A673 (cell line): ENCODE measurements at regions not wholly inside any gene's neighbourhood (a gene's known extent, or its start where the extent isn't known, plus 50 kb on each side); places are given as distances from the start of the nearest gene placed in this dataset.

Experiments used
- BruUV-seq: library from RNA; stranded (reverse); fragments of 400-500 nt; replicated peaks from 2 replicates; lab custom pipeline; 2021; lab: Mats Ljungman, UMichigan
- CTCF ChIA-PET: fragments of 300-600 bp; sonication (Branson Sonifier 250); formaldehyde crosslinking; loops from one replicate; lab custom pipeline; 2022; ENCODE audit warnings: antibody characterized with exemption; lab: Charles Lee
- POLR2A ChIA-PET: fragments of 300-600 bp; sonication (Branson Sonifier 250); formaldehyde crosslinking; loops from one replicate; lab custom pipeline; 2022; ENCODE audit warnings: antibody characterized with exemption; ENCODE audit not compliant: low non-redundant PET; lab: Charles Lee
- DNase-seq: peaks from one replicate; pipeline ENCODE4 v3.0.0-alpha.2; 2015; ENCODE audit warnings: low spot score
- H3K27ac ChIP-seq: fragments of 200-600 bp; sonication (generic); 2 replicates; pipeline ENCODE4 v1.5.1; 2016; ENCODE audit warnings: mixed run types, low read depth, mild to moderate bottlenecking, mixed read lengths, antibody characterized with exemption, low read length; ENCODE audit not compliant: poor library complexity, severe bottlenecking
- H3K27me3 ChIP-seq: fragments of 200-600 bp; sonication (generic); replicated peaks from 2 replicates; pipeline ENCODE4 v1.6.1; 2017; ENCODE audit warnings: mixed run types, low read depth, mild to moderate bottlenecking, mixed read lengths, antibody characterized with exemption, low read length; ENCODE audit not compliant: insufficient read depth, poor library complexity
- H3K36me3 ChIP-seq: fragments of 200-600 bp; sonication (generic); 2 replicates; pipeline ENCODE4 v1.6.1; 2016; ENCODE audit warnings: mixed run types, mild to moderate bottlenecking, mixed read lengths, antibody characterized with exemption, low read length; ENCODE audit not compliant: insufficient read depth, poor library complexity, severe bottlenecking
- H3K4me1 ChIP-seq: fragments of 200-600 bp; sonication (generic); 2 replicates; pipeline ENCODE4 v1.6.1; 2017; ENCODE audit warnings: mixed run types, mild to moderate bottlenecking, mixed read lengths, antibody characterized with exemption, low read length; ENCODE audit not compliant: insufficient read depth, poor library complexity, severe bottlenecking
- H3K4me3 ChIP-seq: fragments of 200-600 bp; sonication (generic); 2 replicates; pipeline ENCODE4 v1.5.1; 2016; ENCODE audit warnings: low read depth, mixed run types, mild to moderate bottlenecking, mixed read lengths, low read length; ENCODE audit not compliant: poor library complexity, severe bottlenecking
- H3K9me3 ChIP-seq: fragments of 200-600 bp; sonication (generic); 2 replicates; pipeline ENCODE4 v1.6.1; 2016; ENCODE audit warnings: mixed run types, low read depth, mild to moderate bottlenecking, mixed read lengths, antibody characterized with exemption, low read length; ENCODE audit not compliant: poor library complexity, severe bottlenecking
- CTCF ChIP-seq: fragments of 300-800, 200-600 bp; sonication (generic); conservative IDR thresholded peaks from 2 replicates; pipeline ENCODE4 v1.5.1; 2017; ENCODE audit warnings: low read depth, mild to moderate bottlenecking, antibody characterized with exemption, low read length, moderate library complexity, mixed read lengths
- EZH2 ChIP-seq: fragments of 200-600 bp; sonication (generic); IDR thresholded peaks from 2 replicates; pipeline ENCODE4 v1.6.1; 2017; ENCODE audit warnings: borderline replicate concordance, low read depth, mild to moderate bottlenecking, mixed read lengths, antibody characterized with exemption, low read length; ENCODE audit not compliant: poor library complexity, severe bottlenecking
- intact Hi-C: fragments of 100-400 bp; cut with micrococcal nuclease; formaldehyde crosslinking; loops from one replicate; pipeline ENCODE4 v1.10.0; 2022; ENCODE audit not compliant: unreplicated experiment

GRCh38 chr18:55139836-55140235 is 180.6 kb upstream of the CCDC68 start:
- no peak for DNase-seq
- Histone ChIP-seq H3K27me3 (peaks cover 82% of the 10 kb centered on the region), H3K27ac (no peak overlapping the region), H3K36me3 (no peaks in the 10 kb centered on the region), H3K9me3 (no peaks in the 10 kb centered on the region), H3K4me3 (no peak overlapping the region), H3K4me1 (no peaks in the 10 kb centered on the region)
- CTCF ChIA-PET = no interaction called here
- no TSS peak for BruUV-seq
- intact Hi-C loops = no loop called here
- POLR2A ChIA-PET = no interaction called here
- TF ChIP-seq EZH2 (no peak), CTCF (no peak)

- no peaks in the 10 kb centered on the region for H3K9me3 ChIP-seq
- intact Hi-C loops = no loop called here
- no peak for DNase-seq
- no peak overlapping the region for H3K27ac ChIP-seq
- no peak overlapping the region for H3K4me3 ChIP-seq
- TF ChIP-seq EZH2 = no peak
- no peak for TF ChIP-seq CTCF
- ChIA-PET CTCF (no interaction called here), POLR2A (no interaction called here)
- H3K4me1 ChIP-seq = no peaks in the 10 kb centered on the region
- no TSS peak for BruUV-seq
- peaks cover 87% of the 10 kb centered on the region for H3K27me3 ChIP-seq
- no peaks in the 10 kb centered on the region for H3K36me3 ChIP-seq
These were observed 180.0 kb upstream of the CCDC68 start for GRCh38 chr18:55139307-55139706.

- Histone ChIP-seq H3K36me3 (no peaks in the 10 kb centered on the region), H3K9me3 (no peaks in the 10 kb centered on the region), H3K4me1 (no peaks in the 10 kb centered on the region), H3K27ac (no peak overlapping the region), H3K27me3 (peaks cover 93% of the 10 kb centered on the region), H3K4me3 (no peak overlapping the region)
- intact Hi-C loops = no loop called here
- TF ChIP-seq CTCF = no peak
- no peak for DNase-seq
- ChIA-PET CTCF (no interaction called here), POLR2A (no interaction called here)
- no TSS peak for BruUV-seq
These were observed 179.1 kb upstream of the CCDC68 start for GRCh38 chr18:55138401-55138800.
